Gastrocnemius medialis (tissue), 4 donors: ENCODE measurements at regions not wholly inside any gene's neighbourhood (a gene's known extent, or its start where the extent isn't known, plus 50 kb on each side); places are given as distances from the start of the nearest gene placed in this dataset.

Experiments
- ATAC-seq, 2 donors: fragments of 150-250 bp; one replicate each; pipeline ENCODE4 v1.9.1; 2016
- DNase-seq, 2 donors: peaks; one replicate each; pipeline ENCODE4 v3.0.0-alpha.2; 2019
- H3K27ac ChIP-seq, 4 donors: fragments of 200-600 bp; sonication (generic); 1 replicate in 1 of 4; 2 replicates in 3 of 4; pipeline ENCODE4 v1.5.1; 2016 to 2018; ENCODE audit warnings: mild to moderate bottlenecking in 2 of 4, moderate library complexity in 1 of 4
- H3K27me3 ChIP-seq, 3 donors: fragments of 200-600 bp; sonication (generic) in 2 of 3; 1 replicate in 1 of 3; 2 replicates in 2 of 3; pipeline versions ENCODE4 v1.5.1 to v1.6.0; 2016 to 2019; ENCODE audit warnings: mild to moderate bottlenecking in 1 of 3, moderate library complexity in 1 of 3
- H3K36me3 ChIP-seq, 2 donors: fragments of 200-600 bp; sonication (generic) in 1 of 2; one replicate each; pipeline ENCODE4 v1.5.1; 2017 to 2018
- H3K4me1 ChIP-seq, 2 donors: fragments of 200-600 bp; sonication (generic) in 1 of 2; one replicate each; pipeline ENCODE4 v1.5.1; 2016 to 2017; ENCODE audit warnings: mild to moderate bottlenecking in 2 of 2
- H3K4me3 ChIP-seq, 4 donors: fragments of 200-600 bp; sonication (generic) in 3 of 4; 1 replicate in 1 of 4; 2 replicates in 3 of 4; pipeline ENCODE4 v1.5.1; 2016 to 2019; ENCODE audit warnings: mild to moderate bottlenecking in 2 of 4
- H3K9me3 ChIP-seq, 3 donors: fragments of 200-600 bp; sonication (generic) in 2 of 3; 1 replicate in 1 of 3; 2 replicates in 2 of 3; pipeline ENCODE4 v1.5.1; 2016 to 2019
- CTCF ChIP-seq, 5 experiments: fragments of 450-650 bp in 3 of 5; fragments of 200-600 bp in 2 of 5; sonication (generic) in 2 of 5; IDR thresholded peaks in 4 of 5; conservative IDR thresholded peaks in 1 of 5; 1 replicate in 4 of 5; 2 replicates in 1 of 5; pipeline ENCODE4 v1.5.1; 2016 to 2019; ENCODE audit warnings: antibody characterized with exemption in 5 of 5, mild to moderate bottlenecking in 3 of 5, moderate library complexity in 3 of 5
- POLR2A ChIP-seq, 2 donors: fragments of 450-650 bp; IDR thresholded peaks; one replicate each; pipeline ENCODE4 v1.6.1; 2017; ENCODE audit warnings: antibody characterized with exemption in 2 of 2, mild to moderate bottlenecking in 2 of 2, moderate library complexity in 2 of 2
- in situ Hi-C, 4 donors: fragments of 200-750 bp; cut with MboI; loops; one replicate each; pipeline versions ENCODE4 v1.15.0 to v1.8.0; 2017; ENCODE audit warnings: low sequenced_read_pairs in 4 of 4
- intact Hi-C: fragments of 100-400 bp; cut with DNase I; formaldehyde crosslinking; loops from one replicate; pipeline ENCODE4 v1.15.1; 2023; ENCODE audit warnings: low total_unique reads

- in situ Hi-C loops, result no loop called here
- Histone ChIP-seq H3K36me3 (no peaks in the 10 kb centered on the region), H3K27me3 (no peaks in the 10 kb centered on the region), H3K9me3 (no peaks in the 10 kb centered on the region), H3K27ac (no peak overlapping the region), H3K4me3 (no peak overlapping the region), H3K4me1 (no peaks in the 10 kb centered on the region)
- intact Hi-C loops, result no loop called here
- ATAC-seq (no peak), DNase-seq (no peak)
- TF ChIP-seq POLR2A (IDR thresholded peaks at IDR 0.05), result no peak
- TF ChIP-seq CTCF (IDR thresholded peaks at IDR 0.05 in 4 of 5, conservative IDR thresholded peaks at IDR 0.05 in 1 of 5), result no peak
Measured at GRCh38 chr11:16448123-16448717, 91.9 kb upstream of the SOX6 start.

- in situ Hi-C loops, result no loop called here
- ATAC-seq (no peak), DNase-seq (no peak)
- Histone ChIP-seq H3K27me3 (no peaks in the 10 kb centered on the region), H3K36me3 (no peaks in the 10 kb centered on the region), H3K4me1 (peaks cover 13 to 23% of the 10 kb centered on the region in 2 donors), H3K9me3 (no peaks in the 10 kb centered on the region), H3K4me3 (no peak overlapping the region), H3K27ac (no peak overlapping the region)
- no peak for TF ChIP-seq CTCF (IDR thresholded peaks at IDR 0.05 in 4 of 5, conservative IDR thresholded peaks at IDR 0.05 in 1 of 5)
- no peak for TF ChIP-seq POLR2A (IDR thresholded peaks at IDR 0.05)
- intact Hi-C loops, result no loop called here
Measured at GRCh38 chr11:16441461-16441860, 85.1 kb upstream of the SOX6 start.

GRCh38 chr11:16440136-16440535, 83.8 kb upstream of the SOX6 start:
- H3K4me3 ChIP-seq, result no peak overlapping the region
- ATAC-seq, result no peak
- in situ Hi-C loops (no loop called here), intact Hi-C loops (no loop called here)
- no peak for TF ChIP-seq POLR2A (IDR thresholded peaks at IDR 0.05)
- no peak for TF ChIP-seq CTCF (IDR thresholded peaks at IDR 0.05 in 4 of 5, conservative IDR thresholded peaks at IDR 0.05 in 1 of 5)
- no peaks in the 10 kb centered on the region for H3K27me3 ChIP-seq
- no peak for DNase-seq
- no peaks in the 10 kb centered on the region for H3K9me3 ChIP-seq
- no peak overlapping the region for H3K27ac ChIP-seq
- H3K36me3 ChIP-seq, result no peaks in the 10 kb centered on the region
- peaks cover 13 to 23% of the 10 kb centered on the region in 2 donors for H3K4me1 ChIP-seq

- ATAC-seq (no peak), DNase-seq (no peak)
- no peaks in the 10 kb centered on the region for H3K4me1 ChIP-seq
- H3K9me3 ChIP-seq, result peaks cover 0 to 8% (median 0%) of the 10 kb centered on the region in 3 donors
- H3K27ac ChIP-seq, result no peak overlapping the region
- no peaks in the 10 kb centered on the region for H3K27me3 ChIP-seq
- TF ChIP-seq POLR2A (IDR thresholded peaks at IDR 0.05) (no peak), CTCF (IDR thresholded peaks at IDR 0.05 in 4 of 5, conservative IDR thresholded peaks at IDR 0.05 in 1 of 5) (no peak)
- intact Hi-C loops, result no loop called here
- H3K36me3 ChIP-seq, result no peaks in the 10 kb centered on the region
- no peak overlapping the region for H3K4me3 ChIP-seq
- in situ Hi-C loops, result no loop called here
Measured at GRCh38 chr11:16434036-16434435, 77.7 kb upstream of the SOX6 start.

GRCh38 chr11:16430674-16431073, 74.3 kb upstream of the SOX6 start:
- no peaks in the 10 kb centered on the region for H3K4me1 ChIP-seq
- ATAC-seq (no peak), DNase-seq (no peak)
- in situ Hi-C loops, result no loop called here
- H3K36me3 ChIP-seq, result no peaks in the 10 kb centered on the region
- H3K4me3 ChIP-seq, result no peak overlapping the region
- no peaks in the 10 kb centered on the region for H3K27me3 ChIP-seq
- TF ChIP-seq CTCF (IDR thresholded peaks at IDR 0.05 in 4 of 5, conservative IDR thresholded peaks at IDR 0.05 in 1 of 5), result no peak
- TF ChIP-seq POLR2A (IDR thresholded peaks at IDR 0.05), result no peak
- H3K9me3 ChIP-seq, result peaks cover 0 to 8% (median 0%) of the 10 kb centered on the region in 3 donors
- H3K27ac ChIP-seq, result no peak overlapping the region
- intact Hi-C loops, result no loop called here
